Muscle of back (tissue), 3 donors: ENCODE measurements at regions not wholly inside any gene's neighbourhood (a gene's known extent, or its start where the extent isn't known, plus 50 kb on each side); places are given as distances from the start of the nearest gene placed in this dataset.
"Not testable (repeated sequence)": the region's sequence is repeated elsewhere in the genome, so short reads cannot be mapped to it uniquely, and the experiment has no call there.

Experiments used
- DNase-seq, 3 donors: peaks; one replicate each; pipeline versions ENCODE4 v3.0.0 to v3.0.0-alpha.2; 2013

DNA sequence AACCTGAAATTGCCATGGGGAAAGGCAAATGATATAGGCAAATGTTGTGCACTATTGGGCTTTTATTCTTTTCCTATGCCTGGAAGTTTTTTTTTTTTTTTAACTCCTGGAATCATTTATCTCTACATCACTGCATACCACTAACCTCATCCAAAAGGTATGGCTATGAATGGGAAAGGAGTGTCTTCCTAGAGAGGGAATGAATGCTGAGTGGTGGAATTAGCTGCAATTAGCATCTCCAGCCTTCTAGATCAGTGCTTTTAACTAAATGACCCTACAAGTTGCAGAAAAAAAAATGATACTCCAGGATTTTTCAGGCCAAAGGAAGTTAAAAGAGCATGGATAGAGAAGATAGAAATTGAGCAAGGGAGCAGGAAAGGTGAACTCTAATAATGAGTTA, 429.8 kb upstream of the PDZRN3 start:
- DNase-seq = no peak

DNA sequence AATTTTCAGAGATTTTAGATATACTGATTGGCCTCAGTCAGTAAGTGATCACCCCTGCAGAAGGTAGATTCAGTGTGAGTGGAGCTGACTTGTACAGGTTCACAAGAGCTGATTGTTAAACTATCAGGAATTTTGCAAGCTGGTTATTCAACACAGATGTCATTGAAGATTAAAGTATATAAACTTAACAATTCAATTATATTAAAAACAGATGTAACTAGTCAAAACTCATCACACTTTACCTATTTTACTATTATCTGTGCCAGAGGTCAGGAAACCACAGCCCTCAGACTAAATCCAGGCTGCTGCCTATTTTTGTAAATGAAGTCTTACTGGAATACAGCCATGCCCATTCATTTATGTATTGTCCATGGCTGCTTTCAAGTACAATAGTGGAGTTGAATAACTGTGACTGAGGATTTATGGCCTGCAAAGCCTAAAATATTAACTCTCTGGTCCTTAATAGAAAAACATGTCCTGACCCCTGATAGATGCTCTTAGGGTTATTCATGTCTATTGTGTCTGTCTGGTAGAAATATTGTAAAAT, 429.3 kb upstream of the PDZRN3 start:
- DNase-seq = no peak

DNA sequence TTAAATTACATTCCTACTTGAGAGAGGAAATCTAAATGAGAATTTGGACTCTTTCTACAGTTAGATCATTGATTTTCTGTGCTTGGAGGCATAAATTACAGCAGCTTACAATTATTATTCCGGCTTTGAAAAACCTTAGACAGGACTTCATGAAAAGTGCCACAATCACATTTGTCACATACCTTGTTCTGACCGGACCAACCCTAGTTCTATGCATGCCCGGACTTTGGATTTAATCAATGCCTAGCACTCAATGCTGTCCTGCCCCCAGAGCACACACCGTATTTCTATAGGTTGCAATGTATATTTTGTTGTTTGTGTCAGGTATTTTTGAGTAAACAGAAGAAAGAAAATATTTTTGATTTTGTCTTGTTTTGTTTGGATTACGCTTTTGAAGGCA, 424.7 kb upstream of the PDZRN3 start:
- DNase-seq = no peak

DNA sequence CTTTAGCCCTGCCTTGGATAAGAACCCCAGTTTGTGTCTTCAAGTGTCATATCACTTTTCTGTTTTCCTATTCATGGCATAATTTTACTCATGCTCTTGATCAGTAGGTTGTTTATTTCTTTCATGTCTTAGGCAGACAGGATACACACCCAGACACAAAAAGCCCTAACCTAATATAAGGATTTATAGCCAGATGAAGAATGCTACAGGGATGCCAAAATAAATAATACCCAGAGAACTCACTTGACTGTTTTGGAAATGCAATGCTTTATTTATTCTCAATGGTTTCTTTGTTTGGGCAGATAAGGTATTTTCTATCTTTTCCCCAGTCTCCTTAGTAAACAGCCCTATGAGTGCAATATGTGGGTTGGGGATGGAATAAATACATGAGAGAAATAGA, 424.0 kb upstream of the PDZRN3 start:
- no peak for DNase-seq

DNA sequence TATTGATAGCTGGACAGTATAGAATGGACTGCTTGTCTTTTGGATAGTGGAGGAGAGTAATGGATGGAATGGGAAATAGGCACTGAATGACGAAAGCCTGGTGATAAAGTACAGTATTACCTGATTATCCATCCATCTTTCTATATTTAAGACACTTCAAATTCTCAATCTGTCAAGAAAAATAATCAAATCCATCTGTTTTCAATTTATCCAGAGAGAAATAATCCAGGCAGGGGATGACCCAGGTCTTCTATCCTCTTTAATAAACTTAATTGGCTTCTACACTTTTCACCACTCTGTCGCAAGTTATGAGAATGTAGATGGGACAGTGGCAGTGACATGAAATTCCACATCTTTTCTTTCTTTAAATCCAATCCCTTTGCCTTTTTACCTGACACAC, 420.3 kb upstream of the PDZRN3 start:
- no peak for DNase-seq

DNA sequence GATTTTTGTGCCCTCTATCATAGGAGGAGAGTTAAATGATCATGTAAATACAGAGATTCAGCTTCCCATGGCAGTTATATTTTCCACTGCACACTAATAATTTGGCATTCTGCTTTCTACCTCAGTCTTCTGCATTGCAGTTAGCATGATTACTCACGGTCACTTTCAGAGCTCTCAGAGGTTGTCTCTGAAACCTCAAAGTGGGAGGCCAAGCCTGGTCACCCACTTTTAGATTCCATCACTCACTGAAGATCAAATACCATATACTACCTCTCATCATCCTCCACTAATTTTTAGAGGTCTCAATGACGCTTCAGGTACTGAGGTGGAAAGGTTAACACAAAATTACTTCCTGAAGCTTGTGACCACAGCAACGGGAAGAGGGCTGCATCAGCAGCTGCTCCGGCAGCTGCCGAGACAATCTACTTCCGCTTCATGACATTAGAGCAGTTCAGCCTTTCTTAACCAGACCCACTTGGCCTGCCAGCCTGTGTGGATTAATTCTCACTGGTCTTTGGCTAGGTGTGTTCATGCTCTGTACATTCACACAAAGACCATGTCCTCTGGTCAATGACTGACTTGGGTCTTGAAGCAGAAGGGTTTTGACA, 416.4 kb upstream of the PDZRN3 start:
- DNase-seq = no peak

DNA sequence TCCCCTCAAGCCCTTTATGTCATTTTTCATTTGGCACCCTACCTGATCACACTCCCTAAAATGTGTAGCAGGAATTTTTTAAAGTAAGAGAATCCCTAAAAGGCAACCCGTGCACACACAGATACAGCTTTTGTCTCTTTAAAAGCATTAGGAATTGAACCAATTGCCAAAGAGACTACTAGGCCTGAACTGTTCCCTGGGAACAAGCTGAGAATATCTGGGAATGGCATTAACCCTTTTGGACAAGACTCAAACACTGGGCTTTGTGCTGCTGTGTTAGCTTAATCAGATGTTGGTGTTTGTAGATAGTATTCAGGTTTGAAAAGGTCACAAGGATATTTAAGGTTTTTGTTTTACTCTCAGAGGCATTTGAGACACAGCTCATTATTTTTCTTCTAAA, 414.4 kb upstream of the PDZRN3 start:
- DNase-seq = peak in 1 of 3 donors; percentile 18

DNA sequence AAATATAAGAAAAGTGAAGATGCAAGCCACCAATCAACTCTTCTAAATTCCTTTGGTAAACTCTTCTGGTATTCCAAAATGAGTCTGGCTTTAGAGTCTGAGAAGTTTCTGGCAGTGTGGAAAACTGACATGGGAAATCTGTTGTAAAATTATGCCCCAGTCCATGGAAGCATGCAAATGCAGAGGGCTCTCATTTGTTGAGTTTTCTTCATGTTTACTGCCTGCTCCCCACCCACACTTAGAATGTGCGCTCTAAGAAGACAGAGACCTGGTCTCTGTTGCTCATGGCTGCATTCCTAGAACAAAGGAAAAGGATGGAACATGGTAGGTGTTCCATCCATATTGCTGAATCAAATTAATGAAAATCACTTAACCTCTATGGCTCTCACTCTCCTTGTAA, 411.8 kb upstream of the PDZRN3 start:
- no peak for DNase-seq

DNA sequence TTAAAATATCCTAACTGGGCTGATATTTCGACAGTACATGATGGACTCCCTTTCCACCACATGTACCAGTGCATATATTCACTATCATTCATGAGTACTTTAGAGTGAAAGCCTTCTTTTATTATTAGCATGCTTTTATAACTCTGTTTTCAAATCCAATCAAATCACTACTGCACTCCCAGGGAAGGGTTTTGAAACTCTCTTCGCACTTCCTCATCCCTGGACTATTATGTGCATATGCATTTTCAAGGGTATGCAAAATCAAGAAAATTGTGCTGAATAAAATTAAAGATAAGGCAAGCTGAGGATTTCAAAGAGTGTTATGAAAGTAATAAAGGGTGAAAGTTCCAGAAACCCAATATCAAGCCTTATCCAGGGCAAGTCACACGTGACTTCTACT, 411.4 kb upstream of the PDZRN3 start:
- DNase-seq = no peak

DNA sequence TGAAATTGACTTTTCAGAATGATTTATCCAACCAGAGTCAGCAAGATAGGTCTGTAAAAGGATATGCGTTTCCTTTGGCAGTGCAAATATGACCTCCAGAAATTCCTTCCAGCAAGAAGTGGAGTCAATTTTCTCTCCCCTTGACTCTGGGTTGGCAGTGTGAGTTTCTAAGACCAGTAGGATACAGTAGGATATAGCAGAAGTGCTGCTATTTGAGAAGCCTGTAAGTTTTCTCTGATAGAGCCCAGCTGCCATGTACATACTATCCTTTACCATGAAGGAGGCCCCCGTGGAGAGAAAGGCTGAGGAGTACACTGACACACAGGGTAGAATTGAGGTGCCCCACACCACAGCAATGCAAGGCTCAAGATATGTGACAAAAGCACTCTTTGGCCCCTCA, 409.1 kb upstream of the PDZRN3 start:
- DNase-seq = no peak

DNA sequence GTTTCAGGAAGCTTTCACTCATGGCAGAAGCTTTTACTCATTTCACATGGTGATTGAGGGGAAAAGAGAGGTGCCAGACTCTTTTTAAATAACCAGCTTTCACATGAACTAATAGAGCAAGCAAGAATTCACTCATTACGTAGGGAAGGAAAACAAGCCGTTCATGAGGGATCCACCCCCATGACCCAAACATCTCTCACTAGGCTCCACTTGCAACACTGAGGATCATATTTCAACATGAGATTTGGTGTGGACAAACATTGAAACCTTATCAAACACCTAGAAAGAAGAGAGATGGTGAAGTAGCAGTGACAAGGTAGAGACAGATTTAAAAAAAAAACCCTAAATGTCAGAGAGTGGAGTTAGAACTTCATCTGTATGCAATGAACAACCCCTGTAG, 408.6 kb upstream of the PDZRN3 start:
- no peak for DNase-seq

DNA sequence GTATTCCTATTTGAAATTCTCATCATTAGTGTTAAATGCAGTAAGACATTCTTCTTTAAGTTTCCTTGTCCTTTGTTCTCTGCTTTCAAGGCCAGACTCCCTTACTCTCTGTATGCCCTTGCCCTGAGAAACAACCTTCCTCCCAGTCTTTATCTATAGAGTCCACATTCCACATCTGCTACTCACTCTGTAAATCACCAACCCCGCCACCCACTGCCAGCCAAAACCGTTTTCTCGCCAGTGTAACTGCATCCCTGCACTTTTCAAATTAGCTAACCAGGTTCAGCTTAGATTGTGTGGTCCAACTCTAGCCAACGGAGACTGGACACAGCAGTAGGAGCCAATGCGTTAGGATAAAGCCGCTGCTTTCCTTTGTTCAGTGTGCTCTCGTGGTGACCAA, 402.4 kb upstream of the PDZRN3 start:
- DNase-seq = no peak

DNA sequence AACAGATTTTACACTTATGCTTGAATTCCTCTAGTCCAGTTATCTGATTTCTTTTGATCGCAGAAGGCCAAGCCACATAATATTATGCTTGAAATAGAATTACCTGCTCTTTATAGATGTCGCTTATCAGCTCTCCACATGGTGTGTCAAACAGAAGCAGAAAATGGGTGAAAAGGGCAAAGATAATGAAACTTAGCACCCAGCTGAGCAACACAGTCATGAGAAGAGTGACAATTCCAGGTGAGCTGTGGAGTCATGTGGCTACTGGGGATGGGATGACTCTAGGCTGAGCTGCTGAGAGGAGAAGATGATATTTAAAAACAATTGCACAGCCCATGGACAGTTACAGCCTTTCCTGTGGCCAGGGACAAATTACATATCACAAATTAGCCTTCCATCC, 398.7 kb upstream of the PDZRN3 start:
- no peak for DNase-seq

DNA sequence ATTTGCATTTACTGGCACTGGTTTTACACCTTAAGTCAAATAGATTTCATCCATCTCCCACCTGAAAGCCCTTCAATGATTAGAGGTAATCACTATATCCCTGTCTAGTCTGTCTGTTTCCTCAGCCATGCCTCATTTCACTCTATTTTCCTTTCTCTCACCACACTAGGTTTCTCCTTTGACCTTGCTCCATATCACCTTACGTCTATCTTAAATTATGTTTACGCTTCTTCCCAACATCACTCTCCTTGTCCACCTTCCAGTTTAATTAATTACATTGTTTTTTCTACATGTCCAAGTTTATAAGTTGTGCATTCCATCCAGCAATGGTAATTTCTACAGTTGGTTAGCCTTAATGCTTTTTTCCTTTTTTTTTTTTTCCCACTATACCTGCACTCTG, 396.7 kb upstream of the PDZRN3 start:
- DNase-seq = no peak

DNA sequence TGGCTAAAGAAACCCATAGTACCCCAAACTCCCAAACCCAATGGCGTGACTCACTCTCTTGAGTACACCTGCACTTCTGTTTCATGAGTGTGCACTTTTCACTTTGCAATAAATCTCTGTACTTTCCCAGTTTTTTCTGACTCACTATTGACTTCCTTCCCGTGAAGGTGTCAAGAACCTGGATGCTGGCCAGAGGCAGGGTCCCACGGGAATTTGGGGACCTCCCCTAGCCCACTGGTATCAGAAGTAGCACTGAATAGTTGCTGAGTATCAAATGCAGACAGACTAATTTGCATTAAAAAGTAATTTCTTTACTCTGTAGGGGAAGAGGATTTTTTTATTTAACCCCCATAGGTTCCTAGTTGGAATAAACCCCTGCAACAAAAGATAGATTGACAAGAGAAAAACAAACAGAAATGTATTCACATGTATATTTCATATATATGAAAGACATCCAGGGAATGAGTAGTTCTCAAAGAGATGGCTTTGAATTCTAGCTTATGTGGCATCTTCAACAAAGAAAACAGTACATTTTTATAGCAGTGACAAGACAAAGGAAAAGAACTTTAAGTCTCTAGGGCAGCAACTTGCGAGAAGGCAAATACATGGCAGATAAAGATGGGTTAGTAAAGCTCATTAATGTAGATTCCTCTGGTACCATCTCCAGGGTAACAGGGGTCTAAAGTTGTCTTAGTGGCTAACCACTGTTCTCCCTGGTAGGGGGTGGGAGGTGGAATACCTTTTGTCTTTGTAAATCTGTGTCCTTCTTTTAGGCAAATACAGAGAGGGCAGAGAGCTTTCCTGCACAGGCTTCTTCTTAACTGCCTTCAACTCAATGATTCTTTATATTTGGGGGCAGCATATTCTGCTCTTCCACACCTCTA, 385.5 kb upstream of the PDZRN3 start:
- DNase-seq = no peak

DNA sequence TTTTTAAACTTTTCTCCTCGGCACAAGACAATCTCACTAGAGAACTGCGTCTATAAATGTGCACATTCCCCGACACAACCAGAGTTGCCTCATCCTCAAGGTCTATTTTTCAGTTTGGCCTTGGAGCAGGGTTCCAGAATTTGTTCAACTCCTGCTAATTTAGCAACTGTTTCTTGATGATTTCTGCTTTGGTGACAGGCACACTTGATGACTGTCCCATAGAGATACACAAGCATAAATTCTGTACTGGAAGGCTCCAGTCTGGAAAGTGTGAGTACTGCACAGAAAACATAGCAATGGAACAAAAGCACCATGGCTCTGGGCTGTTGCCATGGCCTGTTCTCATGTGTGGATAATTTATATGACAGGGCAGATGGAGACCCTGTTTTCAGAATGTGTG, 379.6 kb upstream of the PDZRN3 start:
- DNase-seq = peak; percentile 23 to 86 (median 27)

DNA sequence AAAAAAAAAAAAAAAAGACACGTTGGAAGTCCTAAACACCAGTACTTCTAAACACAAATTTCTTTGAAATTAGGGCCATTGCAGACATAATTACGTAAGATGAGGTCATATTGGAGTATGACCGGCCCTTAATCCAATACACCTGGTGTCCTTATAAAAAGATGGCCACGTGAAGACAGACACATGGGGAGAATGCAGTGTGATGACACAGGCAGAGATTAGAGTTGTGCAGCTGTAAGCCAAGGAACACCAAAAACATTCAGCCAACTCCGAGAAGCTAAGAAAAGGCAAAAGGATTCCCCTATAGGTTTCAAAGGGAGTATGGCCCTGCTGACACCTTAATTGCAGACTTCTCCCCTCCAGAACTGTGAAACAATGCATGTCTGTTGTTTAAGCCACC, 379.0 kb upstream of the PDZRN3 start:
- DNase-seq = peak in 2 of 3 donors; percentile 7 to 65

DNA sequence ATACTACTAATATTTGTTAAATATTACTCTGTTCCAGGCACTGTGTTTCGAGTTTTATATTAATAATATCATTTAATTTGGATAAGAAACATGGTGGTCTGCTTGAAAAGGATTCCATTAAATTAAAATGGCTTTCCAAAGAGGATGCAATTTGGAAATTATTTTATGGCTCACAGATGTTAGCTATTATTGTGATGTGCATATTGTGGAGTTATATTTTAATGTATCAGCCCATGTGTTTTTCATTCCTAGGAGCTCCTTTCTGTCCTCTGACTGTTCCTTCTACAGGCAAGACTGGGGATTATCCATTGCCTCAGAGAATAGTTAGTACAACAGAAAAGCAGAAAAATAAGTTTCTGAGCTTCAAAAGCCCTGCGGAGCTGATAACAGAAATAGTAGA, 376.7 kb upstream of the PDZRN3 start:
- peak in 2 of 3 donors; percentile 25 to 67 for DNase-seq

DNA sequence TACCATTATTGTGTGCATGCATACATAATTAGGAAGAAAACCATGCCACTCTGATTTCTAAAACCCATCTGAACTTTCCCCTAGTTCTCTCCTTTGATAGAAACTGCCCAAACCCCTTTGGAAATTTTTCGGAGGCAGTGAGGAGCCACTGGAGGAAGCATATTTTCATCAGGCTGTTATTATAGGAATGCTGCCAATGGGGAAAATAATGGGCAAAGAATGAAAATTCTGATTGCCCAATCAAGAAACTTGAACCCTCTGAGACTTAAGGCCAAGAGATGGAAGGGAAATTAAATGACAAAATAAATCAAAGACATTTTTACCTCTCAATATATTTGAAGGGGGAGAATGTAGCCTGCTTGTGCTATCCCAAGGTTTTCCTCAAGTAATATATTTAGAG, 376.0 kb upstream of the PDZRN3 start:
- DNase-seq = peak in 2 of 3 donors; percentile 15 to 22

DNA sequence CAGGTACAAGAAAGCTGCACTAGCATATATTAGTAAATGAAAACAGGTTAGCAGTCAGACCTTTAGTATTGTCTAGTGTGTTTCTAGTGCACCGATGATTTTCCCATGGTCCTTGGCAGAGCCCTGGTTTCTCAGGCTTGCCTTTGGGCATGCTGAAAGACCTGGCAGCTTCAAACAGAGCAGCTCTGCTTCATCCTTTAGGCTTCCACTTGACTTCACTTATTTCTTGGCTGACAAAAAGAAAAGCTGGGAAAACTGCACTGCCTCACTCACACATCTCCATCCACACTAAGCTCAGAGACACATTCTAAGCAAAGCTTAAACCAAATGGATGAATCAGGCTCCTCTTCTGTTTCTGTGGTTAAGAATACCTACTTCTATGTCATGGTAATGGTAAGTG, 374.8 kb upstream of the PDZRN3 start:
- DNase-seq = no peak

DNA sequence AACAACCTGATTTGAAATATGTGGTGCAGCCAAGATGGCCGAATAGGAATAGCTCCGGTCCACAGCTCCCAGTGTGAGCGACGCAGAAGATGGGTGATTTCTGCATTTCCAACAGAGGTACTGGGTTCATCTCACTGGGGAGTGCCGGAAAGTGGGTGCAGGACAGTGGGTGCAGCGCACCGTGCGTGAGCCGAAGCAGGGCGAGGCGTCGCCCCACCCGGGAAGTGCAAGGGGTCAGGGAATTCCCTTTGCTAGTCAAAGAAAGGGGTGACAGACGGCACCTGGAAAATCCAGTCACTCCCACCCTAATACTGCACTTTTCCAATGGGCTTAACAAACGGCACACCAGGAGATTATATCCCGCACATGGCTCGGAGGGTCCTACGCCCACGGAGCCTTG, 365.9 kb upstream of the PDZRN3 start:
- not testable (repeated sequence) for DNase-seq

DNA sequence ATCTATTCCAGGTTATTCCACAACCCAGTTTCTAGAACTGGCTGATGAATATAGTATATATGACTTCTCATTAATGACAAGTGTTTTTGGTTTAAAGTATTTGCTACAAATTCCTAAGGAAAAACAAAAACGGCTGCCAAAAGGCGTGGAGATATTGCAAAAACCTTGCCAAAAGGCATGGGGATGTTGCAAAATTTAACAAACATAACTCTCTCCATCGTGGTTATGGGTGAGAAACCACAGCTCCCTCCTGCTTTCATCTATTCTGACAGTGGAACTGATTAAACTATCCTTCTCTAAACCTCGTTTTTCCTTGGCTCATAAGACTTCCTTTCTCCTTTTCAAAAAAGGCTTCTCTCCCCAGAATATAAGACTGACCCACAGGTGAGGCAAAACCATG, 342.0 kb upstream of the PDZRN3 start:
- DNase-seq = no peak

DNA sequence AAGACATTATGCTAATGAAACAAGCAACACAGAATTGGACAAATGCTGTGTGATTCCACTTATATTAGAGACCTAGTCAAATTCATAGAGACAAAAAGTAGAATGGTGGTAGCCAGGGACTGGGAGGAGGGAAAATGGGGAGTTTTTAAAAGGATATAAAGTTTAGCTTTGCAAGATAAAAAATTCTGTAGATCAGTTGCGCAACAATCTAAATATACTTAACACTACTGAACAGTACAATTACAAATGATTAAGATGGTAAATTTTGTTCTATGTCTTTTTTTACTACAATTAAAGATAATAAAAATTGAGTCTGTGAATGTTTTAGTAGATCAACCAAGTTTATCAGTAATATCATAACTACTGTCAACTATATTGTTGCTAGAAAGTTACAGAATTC, 340.1 kb upstream of the PDZRN3 start:
- DNase-seq = no peak
